ENCODE measurements at regions not wholly inside any gene's neighbourhood (a gene's known extent, or its start where the extent isn't known, plus 50 kb on each side); places are given as distances from the start of the nearest gene placed in this dataset.

DNA sequence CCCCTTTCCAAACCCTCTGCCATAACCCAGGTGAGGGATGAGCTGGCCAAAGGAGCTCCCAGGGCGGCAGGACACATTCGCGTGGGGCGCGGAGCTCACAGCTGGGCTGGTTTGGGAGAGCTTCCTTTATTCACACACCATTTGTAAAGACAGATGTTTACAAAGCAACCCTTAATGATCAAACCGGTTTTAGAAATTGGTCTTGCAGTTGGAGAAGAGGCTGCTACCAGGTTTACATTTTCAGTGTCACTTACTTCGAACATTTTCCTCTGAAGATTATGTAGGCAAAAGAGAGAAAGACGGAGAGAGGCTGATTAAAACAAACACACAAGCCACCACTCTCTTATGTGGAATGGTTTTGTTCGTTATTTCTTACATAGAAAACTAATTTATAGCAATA, 648.7 kb downstream of the IRX1 start:
- H2AFZ ChIP-seq (ENCODE audit: low read depth, low read length) = no peak overlapping the region
- no peaks in the 10 kb centered on the region for H4K20me1 ChIP-seq (replicated peaks; ENCODE audit: control insufficient read depth, extremely low read depth, insufficient read depth, low read length)
- no peaks in the 10 kb centered on the region for H3K79me2 ChIP-seq (ENCODE audit: control insufficient read depth, insufficient read depth, low read length)
- peaks cover 4% of the 10 kb centered on the region for H3K9me3 ChIP-seq (replicated peaks; ENCODE audit: control insufficient read depth, insufficient read depth, low read length)
- no peak overlapping the region for H3K9ac ChIP-seq (replicated peaks; ENCODE audit: extremely low read depth, insufficient read depth, low read length)
- no peaks in the 10 kb centered on the region for H3K4me1 ChIP-seq (ENCODE audit: control insufficient read depth, extremely low read depth, insufficient read depth, low read length)
- H3K27me3 ChIP-seq (ENCODE audit: control insufficient read depth in 2 of 2, insufficient read depth in 2 of 2, low read length in 2 of 2) = no peaks in the 10 kb centered on the region
- dilution Hi-C loops (cut with MboI; ENCODE audit: extremely low pct_ligation_motif_present, low sequenced_read_pairs) (no loop called here), intact Hi-C loops (cut with micrococcal nuclease) (no loop called here)
- no peak for TF ChIP-seq POLR2AphosphoS5 (IDR thresholded peaks at IDR 0.05; ENCODE audit: insufficient read depth, low read depth, low read length)
- TF ChIP-seq MYC (IDR thresholded peaks at IDR 0.05; ENCODE audit: low read depth, low read length) = no peak
- no peak for TF ChIP-seq FOS (IDR thresholded peaks at IDR 0.05; ENCODE audit: borderline replicate concordance, insufficient read depth, low read length)
- TF ChIP-seq GATA2 (IDR thresholded peaks at IDR 0.05; ENCODE audit: insufficient read depth, insufficient read length, low read depth, low read length) = no peak
- no peak for TF ChIP-seq JUN (IDR thresholded peaks at IDR 0.05; ENCODE audit: borderline replicate concordance, insufficient read depth, insufficient read length, low read depth)
- TF ChIP-seq, protein P1, sequence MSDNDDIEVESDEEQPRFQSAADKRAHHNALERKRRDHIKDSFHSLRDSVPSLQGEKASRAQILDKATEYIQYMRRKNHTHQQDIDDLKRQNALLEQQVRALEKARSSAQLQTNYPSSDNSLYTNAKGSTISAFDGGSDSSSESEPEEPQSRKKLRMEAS (IDR thresholded peaks at IDR 0.05; ENCODE audit: insufficient read depth, insufficient read length) = no peak
- TF ChIP-seq, protein P2, sequence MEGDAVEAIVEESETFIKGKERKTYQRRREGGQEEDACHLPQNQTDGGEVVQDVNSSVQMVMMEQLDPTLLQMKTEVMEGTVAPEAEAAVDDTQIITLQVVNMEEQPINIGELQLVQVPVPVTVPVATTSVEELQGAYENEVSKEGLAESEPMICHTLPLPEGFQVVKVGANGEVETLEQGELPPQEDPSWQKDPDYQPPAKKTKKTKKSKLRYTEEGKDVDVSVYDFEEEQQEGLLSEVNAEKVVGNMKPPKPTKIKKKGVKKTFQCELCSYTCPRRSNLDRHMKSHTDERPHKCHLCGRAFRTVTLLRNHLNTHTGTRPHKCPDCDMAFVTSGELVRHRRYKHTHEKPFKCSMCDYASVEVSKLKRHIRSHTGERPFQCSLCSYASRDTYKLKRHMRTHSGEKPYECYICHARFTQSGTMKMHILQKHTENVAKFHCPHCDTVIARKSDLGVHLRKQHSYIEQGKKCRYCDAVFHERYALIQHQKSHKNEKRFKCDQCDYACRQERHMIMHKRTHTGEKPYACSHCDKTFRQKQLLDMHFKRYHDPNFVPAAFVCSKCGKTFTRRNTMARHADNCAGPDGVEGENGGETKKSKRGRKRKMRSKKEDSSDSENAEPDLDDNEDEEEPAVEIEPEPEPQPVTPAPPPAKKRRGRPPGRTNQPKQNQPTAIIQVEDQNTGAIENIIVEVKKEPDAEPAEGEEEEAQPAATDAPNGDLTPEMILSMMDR (IDR thresholded peaks at IDR 0.05; ENCODE audit: extremely low read depth in 1 of 2, insufficient read depth in 1 of 2, low read depth in 1 of 2, low read length in 2 of 2) = no peak
- no peak for TF ChIP-seq POLR2A (IDR thresholded peaks at IDR 0.05; ENCODE audit: low read depth, low read length)
- no peak for TF ChIP-seq EZH2 (IDR thresholded peaks at IDR 0.05; ENCODE audit: borderline replicate concordance, low read depth, low read length, severe bottlenecking)
- no peaks in the 10 kb centered on the region for H3K9me1 ChIP-seq (replicated peaks; ENCODE audit: control insufficient read depth, extremely low read depth, insufficient read depth, low read length)
- DNase-seq (ENCODE audit: low read depth, low spot score) = no peak
- H3K4me2 ChIP-seq (ENCODE audit: insufficient read depth, low read length) = no peak overlapping the region
- H3K36me3 ChIP-seq (ENCODE audit: control insufficient read depth in 2 of 2, extremely low read depth in 1 of 2, insufficient read depth in 2 of 2, low read length in 2 of 2) = no peaks in the 10 kb centered on the region
- no peak overlapping the region for H3K4me3 ChIP-seq (replicated peaks in 1 of 3; ENCODE audit: insufficient read depth in 1 of 3, low read depth in 1 of 3, low read length in 3 of 3)
- no TSS peak for BruUV-seq (replicated peaks)
- no peak overlapping the region for H3K27ac ChIP-seq (ENCODE audit: insufficient read depth, low read depth, low read length)
- FAIRE-seq = no peak
- ChIA-PET POLR2A (no interaction called here), CTCF (interaction anchor here (0.7 kb wide), 1 partner anchor 90 kb away, joined by 3 read pairs; no protein-coding TSS in a partner anchor)
